Suppressor macrophage (primary cell): ENCODE measurements at regions not wholly inside any gene's neighbourhood (a gene's known extent, or its start where the extent isn't known, plus 50 kb on each side); places are given as distances from the start of the nearest gene placed in this dataset.
A peak's percentile ranks its signal among the peaks of the same experiment; 100 is the strongest.
"Not testable (repeated sequence)": the region's sequence is repeated elsewhere in the genome, so short reads cannot be mapped to it uniquely, and the experiment has no call there.

Experiments
- DNase-seq, 4 experiments: peaks; one replicate each; pipeline ENCODE4 v3.0.0-alpha.2; 2020 to 2022

GRCh38 chr13:78067290-78067689 is 148.7 kb upstream of the EDNRB start:
- DNase-seq: no peak

- no peak for DNase-seq
Measured at GRCh38 chr13:78065141-78065540, 146.5 kb upstream of the EDNRB start.

- no peak for DNase-seq
Measured at GRCh38 chr13:78061806-78062205, 143.2 kb upstream of the EDNRB start.

- no peak for DNase-seq
Measured at GRCh38 chr13:78060966-78061365, 142.3 kb upstream of the EDNRB start.

- not testable (repeated sequence) for DNase-seq
Measured at GRCh38 chr13:78056865-78057264, 138.2 kb upstream of the EDNRB start.

- no peak for DNase-seq
Measured at GRCh38 chr13:78054157-78054556, 135.5 kb upstream of the EDNRB start.

- no peak for DNase-seq
Measured at GRCh38 chr13:78047151-78047550, 128.5 kb upstream of the EDNRB start.

GRCh38 chr13:78046331-78046730 is 127.7 kb upstream of the EDNRB start:
- no peak for DNase-seq

GRCh38 chr13:78045916-78046315 is 127.3 kb upstream of the EDNRB start:
- DNase-seq: peak in 2 of 4 experiments; percentile 4 to 43

GRCh38 chr13:78041366-78041765 is 122.7 kb upstream of the EDNRB start:
- not testable (repeated sequence) for DNase-seq

- DNase-seq: no peak
Measured at GRCh38 chr13:78040205-78040830, 121.7 kb upstream of the EDNRB start.

- no peak for DNase-seq
Measured at GRCh38 chr13:78036841-78037240, 118.2 kb upstream of the EDNRB start.

- peak in 2 of 4 experiments; percentile 5 to 14 for DNase-seq
Measured at GRCh38 chr13:78035500-78035899, 116.9 kb upstream of the EDNRB start.

GRCh38 chr13:78033509-78033908 is 114.9 kb upstream of the EDNRB start:
- no peak for DNase-seq

- DNase-seq: no peak
Measured at GRCh38 chr13:78032132-78032531, 113.5 kb upstream of the EDNRB start.

- no peak for DNase-seq
Measured at GRCh38 chr13:78030341-78030896, 111.8 kb upstream of the EDNRB start.

GRCh38 chr13:78029901-78030300 is 111.3 kb upstream of the EDNRB start:
- DNase-seq: no peak

- DNase-seq: no peak
Measured at GRCh38 chr13:78028960-78029359, 110.3 kb upstream of the EDNRB start.

GRCh38 chr13:78024996-78025395 is 106.4 kb upstream of the EDNRB start:
- DNase-seq: no peak

- peak; percentile 82 to 93 (median 89) for DNase-seq
Measured at GRCh38 chr13:78022164-78022877, 103.7 kb upstream of the EDNRB start.

- no peak for DNase-seq
Measured at GRCh38 chr13:78020861-78021260, 102.2 kb upstream of the EDNRB start.

- DNase-seq: peak; percentile 4 to 81 (median 48)
Measured at GRCh38 chr13:78015782-78016181, 97.2 kb upstream of the EDNRB start.

GRCh38 chr13:78012046-78012445 is 93.4 kb upstream of the EDNRB start:
- no peak for DNase-seq

GRCh38 chr13:78004821-78005220 is 86.2 kb upstream of the EDNRB start:
- no peak for DNase-seq
